ENCODE measurements at regions not wholly inside any gene's neighbourhood (a gene's known extent, or its start where the extent isn't known, plus 50 kb on each side); places are given as distances from the start of the nearest gene placed in this dataset.

DNA sequence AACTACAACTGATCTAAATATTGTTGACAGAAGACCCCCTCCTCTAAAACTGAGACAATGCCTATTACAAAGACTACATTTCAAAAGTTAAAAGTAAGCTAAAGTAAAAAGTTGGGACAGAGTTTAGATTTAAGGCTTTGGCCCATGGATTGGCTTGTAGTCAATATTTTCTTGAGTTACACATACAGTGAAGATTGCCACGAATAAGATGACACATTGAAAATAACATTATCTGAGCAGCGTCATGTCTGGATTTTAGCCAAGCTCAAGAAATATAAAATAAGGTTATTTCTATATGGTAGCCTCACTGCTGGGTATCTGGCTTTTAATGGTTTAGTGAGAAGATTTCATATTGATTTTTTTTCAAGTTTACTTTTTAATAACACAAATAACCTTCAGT lies 266.2 kb upstream of the LDB2 start:
- no peak for DNase-seq

DNA sequence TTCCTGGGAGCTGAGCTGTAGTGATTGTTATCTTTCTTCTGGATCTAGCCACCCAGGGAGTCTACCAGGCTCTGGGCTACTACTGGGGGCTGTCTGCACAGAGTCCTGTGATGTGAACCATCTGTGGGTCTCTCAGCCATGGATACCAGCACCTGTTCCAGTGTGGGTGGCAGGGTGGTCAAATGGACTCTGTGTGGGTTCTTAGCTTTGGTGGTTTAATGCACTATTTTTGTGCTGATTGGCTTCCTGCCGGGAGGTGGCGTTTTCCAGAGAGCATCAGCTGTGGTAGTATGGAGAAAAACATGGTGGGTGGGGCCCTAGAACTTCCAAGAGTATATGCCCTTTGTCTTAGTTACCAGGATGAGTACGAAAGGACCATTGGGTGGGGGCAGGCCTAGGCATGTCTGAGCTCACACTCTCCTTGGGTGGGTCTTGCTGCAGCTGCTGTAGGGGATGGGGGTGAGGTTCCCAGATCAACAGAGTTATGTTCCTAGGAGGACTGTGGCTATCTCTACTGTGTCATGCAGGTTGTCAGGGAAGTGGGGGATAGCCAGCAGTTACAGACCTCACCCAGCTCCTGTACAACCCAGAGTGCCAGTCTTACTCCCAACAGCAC lies 264.8 kb upstream of the LDB2 start:
- DNase-seq: no peak

DNA sequence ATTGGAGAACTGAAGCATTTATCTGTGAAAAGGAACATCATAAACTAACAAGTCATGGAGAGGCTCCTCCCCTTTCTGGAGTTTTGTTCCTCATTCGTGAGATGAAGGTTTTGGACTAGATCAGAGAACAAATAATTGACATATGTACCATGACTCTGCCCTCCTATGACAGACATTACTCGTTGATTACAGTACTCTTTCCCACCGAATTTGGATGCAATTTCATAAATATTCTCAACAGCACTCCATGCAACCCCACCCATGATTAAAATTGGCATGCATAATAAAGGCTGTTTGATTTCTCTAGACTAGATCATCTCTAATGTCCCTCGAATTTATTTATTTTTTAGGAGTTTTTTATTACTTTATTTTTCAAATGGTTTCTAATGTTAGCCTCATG lies 258.9 kb upstream of the LDB2 start:
- no peak for DNase-seq

- no peak for DNase-seq
Measured at GRCh38 chr4:17155486-17155885, 257.0 kb upstream of the LDB2 start.

GRCh38 chr4:17153572-17153971 lies 255.1 kb upstream of the LDB2 start:
- DNase-seq: no peak

GRCh38 chr4:17152941-17153540 lies 254.6 kb upstream of the LDB2 start:
- DNase-seq: no peak

GRCh38 chr4:17142232-17142711 lies 243.8 kb upstream of the LDB2 start:
- no peak for DNase-seq

DNA sequence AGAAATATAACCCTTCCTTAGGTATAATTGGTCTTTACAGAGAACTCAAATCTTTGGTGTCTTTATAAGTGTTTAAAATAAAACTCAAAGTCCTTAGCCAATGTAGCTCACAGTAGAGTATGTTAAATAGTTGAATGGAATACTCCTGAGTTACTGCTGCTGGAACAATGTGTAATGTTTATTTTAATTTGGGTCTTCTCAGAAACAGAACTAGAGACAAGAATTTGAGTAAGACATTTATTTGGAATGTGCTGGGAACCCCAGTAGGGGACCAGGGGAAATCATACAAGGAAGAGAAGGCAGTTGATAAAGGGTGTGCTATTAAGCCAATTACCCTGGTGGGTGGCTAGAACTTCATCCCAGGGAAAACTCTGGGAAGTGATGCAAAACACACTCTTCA lies 240.4 kb upstream of the LDB2 start:
- no peak for DNase-seq

GRCh38 chr4:17134565-17134964 lies 236.1 kb upstream of the LDB2 start:
- DNase-seq: no peak

- no peak for DNase-seq
Measured at GRCh38 chr4:17134100-17134499, 235.7 kb upstream of the LDB2 start.

DNA sequence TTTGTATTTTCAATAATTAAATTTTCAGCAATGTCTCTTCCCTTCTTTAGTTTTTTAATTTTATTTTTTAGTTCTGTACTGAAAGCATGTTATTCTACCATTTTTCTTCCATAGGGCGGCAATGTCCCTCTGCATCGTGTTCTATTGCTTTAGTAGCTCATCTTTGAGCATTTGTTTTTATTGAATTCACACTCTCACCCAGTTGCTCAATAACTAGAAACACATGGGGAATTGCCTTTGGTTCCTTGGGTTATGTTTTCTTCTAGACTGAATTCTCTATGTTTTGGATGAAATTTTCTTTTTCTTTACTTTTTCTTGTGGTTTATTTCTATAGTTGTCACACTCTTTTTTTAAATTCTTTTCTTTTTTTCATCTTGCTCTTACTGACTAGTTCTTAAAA lies 233.8 kb upstream of the LDB2 start:
- DNase-seq: no peak

- no peak for DNase-seq
Measured at GRCh38 chr4:17128268-17128667, 229.8 kb upstream of the LDB2 start.

- no peak for DNase-seq
Measured at GRCh38 chr4:17126321-17126966, 228.0 kb upstream of the LDB2 start.

GRCh38 chr4:17124767-17125166 lies 226.3 kb upstream of the LDB2 start:
- no peak for DNase-seq

- no peak for DNase-seq
Measured at GRCh38 chr4:17120761-17121160, 222.3 kb upstream of the LDB2 start.

- no peak for DNase-seq
Measured at GRCh38 chr4:17117746-17118145, 219.3 kb upstream of the LDB2 start.

GRCh38 chr4:17115583-17115982 lies 217.1 kb upstream of the LDB2 start:
- no peak for DNase-seq

DNA sequence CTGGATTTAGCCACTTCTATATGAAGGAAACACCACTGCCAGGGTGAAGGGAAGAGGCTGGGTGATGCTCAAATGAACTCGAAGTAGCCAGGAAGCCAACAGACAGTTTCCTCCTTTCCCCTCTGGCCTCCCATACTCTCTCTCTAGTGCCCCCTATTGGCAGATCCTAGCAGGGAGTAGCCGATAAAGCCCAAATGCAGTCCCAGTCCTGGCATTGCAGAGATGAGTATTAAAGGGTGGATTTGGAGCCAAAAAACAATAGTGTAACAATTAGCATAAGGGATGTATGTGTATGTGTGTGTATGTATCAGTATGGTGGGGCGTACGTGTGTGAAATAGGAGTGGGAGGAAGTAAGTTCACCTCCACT lies 213.8 kb upstream of the LDB2 start:
- no peak for DNase-seq

GRCh38 chr4:17109126-17109525 lies 210.7 kb upstream of the LDB2 start:
- no peak for DNase-seq

DNA sequence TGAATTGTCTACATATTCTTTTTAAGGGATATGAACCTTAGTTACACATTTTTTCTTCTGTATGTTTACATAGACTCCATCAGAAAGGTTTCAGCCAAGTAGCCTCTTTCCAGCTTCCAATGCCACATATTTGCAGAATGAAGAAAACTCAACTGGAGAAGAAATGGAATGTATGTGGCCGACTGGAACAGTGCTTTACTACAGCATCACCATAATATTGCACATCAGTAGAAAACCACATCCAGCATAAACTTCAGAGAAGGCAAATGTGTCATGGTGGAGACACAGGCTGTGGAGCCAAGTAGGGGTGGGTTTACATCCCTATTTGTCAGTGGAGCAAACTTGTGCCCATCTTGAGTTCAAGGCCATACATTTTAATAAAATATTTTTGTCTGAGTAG lies 204.8 kb upstream of the LDB2 start:
- DNase-seq: no peak

DNA sequence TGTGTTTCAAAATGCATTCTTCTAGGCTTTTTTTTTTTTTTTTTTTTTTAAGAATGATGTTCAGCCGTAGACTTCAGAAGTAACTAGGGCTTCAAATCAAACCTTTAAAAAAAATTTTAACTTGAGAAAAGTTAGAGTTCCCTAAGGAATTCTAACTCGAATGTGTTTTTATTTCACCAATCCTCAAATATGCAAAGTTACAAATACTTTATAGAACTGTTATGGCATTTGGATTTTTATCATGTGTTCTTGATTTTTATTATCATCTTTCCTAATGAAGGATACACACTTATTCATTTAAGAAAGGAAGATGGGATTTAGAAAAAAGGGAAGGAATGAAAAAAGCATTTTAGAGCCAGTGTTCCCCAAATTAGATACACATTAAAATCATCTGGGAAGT lies 200.6 kb upstream of the LDB2 start:
- no peak for DNase-seq

- no peak for DNase-seq
Measured at GRCh38 chr4:17098401-17098800, 200.0 kb upstream of the LDB2 start.

GRCh38 chr4:17097362-17097761 lies 198.9 kb upstream of the LDB2 start:
- no peak for DNase-seq

DNA sequence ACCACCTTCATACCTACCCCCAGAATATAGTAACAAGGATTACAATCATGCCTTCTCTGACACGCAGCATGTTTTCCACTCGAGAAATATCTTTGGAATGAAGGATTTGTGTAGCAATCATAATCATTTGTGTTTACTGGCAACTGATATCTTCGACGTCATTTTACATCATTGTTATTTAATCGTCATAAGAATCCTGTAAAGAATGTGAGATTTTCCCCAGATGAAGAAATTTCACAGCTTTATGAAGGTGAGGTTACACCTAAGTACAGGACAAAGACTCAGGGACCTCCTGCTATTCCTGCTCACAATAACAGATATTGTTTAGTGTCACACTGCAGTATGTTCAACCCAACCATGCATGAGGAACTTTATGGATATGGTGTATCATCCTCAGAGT lies 198.2 kb upstream of the LDB2 start:
- no peak for DNase-seq

DNA sequence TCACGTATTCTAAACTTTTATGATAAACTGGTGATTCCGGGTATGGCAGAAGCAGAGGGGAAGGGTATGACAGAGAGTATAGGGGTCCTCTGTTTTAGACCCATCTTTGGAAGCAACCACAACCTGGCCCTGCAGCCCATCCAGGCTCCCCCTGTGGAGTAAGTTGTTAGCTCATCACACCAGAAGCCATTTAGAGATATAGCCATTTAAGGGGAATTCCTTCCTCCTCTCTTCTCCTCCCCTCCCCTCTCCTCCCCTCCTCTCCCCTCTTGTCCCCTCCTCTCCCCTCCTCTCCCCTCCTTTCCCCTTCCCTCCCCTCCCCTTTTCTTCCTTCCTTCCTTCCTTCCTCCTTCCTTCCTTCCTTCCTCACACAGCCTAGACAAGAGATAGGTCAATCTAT lies 197.3 kb upstream of the LDB2 start:
- no peak for DNase-seq

All from NCI-H146 (cell line).